Ovary (tissue), 3 donors: ENCODE measurements at regions not wholly inside any gene's neighbourhood (a gene's known extent, or its start where the extent isn't known, plus 50 kb on each side); places are given as distances from the start of the nearest gene placed in this dataset.

ENCODE experiments used
- CTCF ChIP-seq, 3 donors: fragments of 450-650 bp in 2 of 3; fragments of 200-600 bp in 1 of 3; IDR thresholded peaks; one replicate each; pipeline versions ENCODE4 v1.5.1 to v1.8.0; 2016 to 2022; ENCODE audit warnings: antibody characterized with exemption in 3 of 3, mild to moderate bottlenecking in 1 of 3
- EP300 ChIP-seq: sonication (generic); formaldehyde crosslinking; IDR thresholded peaks from one replicate; pipeline ENCODE4 v1.6.1; 2017; ENCODE audit warnings: antibody characterized with exemption
- POLR2A ChIP-seq: fragments of 450-650 bp; IDR thresholded peaks from one replicate; pipeline ENCODE4 v1.6.1; 2017; ENCODE audit warnings: antibody characterized with exemption, mild to moderate bottlenecking, moderate library complexity
- donor health status: DM: no; HTN: no; CAD: no.

GRCh38 chr3:34394978-34395748 lies 596.7 kb downstream of the PDCD6IP start:
- TF ChIP-seq CTCF (IDR thresholded peaks at IDR 0.05) (no peak), POLR2A (no peak), EP300 (no peak)
